ENCODE measurements at regions not wholly inside any gene's neighbourhood (a gene's known extent, or its start where the extent isn't known, plus 50 kb on each side); places are given as distances from the start of the nearest gene placed in this dataset.

- TF ChIP-seq RFX5 (IDR thresholded peaks at IDR 0.05; ENCODE audit: low read length) (no peak), POLR2AphosphoS5 (IDR thresholded peaks at IDR 0.05; ENCODE audit: low read depth, low read length) (no peak), NRF1 (IDR thresholded peaks at IDR 0.05; ENCODE audit: low read depth, low read length) (no peak), GATA2 (CRISPR knock-in tag; IDR thresholded peaks at IDR 0.05) (no peak), CTCF (IDR thresholded peaks at IDR 0.05) (no peak), CHD2 (IDR thresholded peaks at IDR 0.05; ENCODE audit: low read length, partially characterized antibody) (no peak), EZH2phosphoT487 (IDR thresholded peaks at IDR 0.05; ENCODE audit: borderline replicate concordance, low read depth) (no peak), MXI1 (IDR thresholded peaks at IDR 0.05; ENCODE audit: low read depth, low read length) (no peak), EP300 (IDR thresholded peaks at IDR 0.05; ENCODE audit: borderline replicate concordance in 1 of 2, low read depth in 1 of 2, low read length in 1 of 2) (no peak)
Measured at GRCh38 chr14:35222872-35223466, 69.2 kb upstream of the PSMA6 start.
